GM21447 (cell line): ENCODE measurements at regions not wholly inside any gene's neighbourhood (a gene's known extent, or its start where the extent isn't known, plus 50 kb on each side); places are given as distances from the start of the nearest gene placed in this dataset.

Experiments
- ATAC-seq: cut with Tn5 transposase; IDR thresholded peaks from one replicate; pipeline ENCODE4 v1.9.1; 2021; ENCODE audit not compliant: unreplicated experiment

DNA sequence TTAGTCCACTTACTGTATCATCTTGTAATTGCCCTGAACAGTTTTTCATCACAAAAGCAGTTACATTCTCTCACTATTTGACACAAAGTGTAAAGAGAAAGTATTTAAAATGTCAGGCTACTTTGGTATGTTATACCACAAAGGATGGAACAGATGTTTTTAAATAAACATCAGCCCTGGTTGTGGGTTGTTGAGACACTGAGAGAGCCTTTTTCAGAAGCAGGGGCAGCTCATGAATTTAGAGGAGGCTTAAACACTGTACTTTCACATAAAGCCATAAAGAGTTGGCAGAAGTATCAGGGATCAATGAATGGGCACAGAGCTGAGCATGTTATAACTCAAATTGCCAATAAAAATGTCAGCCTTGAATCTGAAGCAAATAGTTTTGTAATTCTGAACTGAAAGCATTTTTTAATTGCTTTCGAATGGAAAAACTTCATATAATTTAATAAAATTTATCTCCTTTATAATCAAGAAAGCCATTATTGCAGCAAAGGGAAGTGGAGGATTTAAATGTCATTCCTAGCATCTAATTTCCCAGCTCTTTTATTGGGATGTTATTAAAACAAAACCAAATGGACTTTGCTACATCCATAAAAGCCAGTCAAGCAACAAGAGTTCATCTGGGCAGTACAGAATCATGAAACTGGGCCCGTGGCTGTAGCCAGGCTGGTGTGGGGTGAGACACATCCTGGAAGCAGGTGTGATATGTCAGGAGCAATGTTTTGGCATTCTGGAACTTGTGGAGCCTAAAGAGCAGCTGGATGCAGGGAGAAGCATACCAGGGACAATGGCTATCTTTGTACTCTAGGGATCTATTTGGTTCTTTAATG, 95.1 kb upstream of the NT5C1B start:
- no peak for ATAC-seq

DNA sequence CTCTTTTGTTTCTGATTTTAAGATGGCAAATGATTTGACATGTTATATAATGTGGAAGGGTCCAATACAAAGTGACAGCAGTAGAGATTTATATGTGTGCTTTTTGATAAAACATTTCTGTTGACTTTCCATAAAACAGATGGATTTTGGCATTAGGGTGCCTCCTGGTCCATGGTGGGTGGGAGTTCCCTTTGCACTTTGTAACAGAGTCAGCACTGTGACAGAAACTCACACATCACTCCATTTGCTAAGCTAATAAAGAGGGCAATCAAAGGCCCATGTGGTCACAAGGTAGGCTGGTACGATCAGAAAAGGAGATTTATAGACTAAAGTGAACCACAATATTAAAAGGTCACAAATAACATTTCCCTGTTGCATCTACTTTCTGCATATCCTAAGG, 93.3 kb upstream of the NT5C1B start:
- no peak for ATAC-seq

DNA sequence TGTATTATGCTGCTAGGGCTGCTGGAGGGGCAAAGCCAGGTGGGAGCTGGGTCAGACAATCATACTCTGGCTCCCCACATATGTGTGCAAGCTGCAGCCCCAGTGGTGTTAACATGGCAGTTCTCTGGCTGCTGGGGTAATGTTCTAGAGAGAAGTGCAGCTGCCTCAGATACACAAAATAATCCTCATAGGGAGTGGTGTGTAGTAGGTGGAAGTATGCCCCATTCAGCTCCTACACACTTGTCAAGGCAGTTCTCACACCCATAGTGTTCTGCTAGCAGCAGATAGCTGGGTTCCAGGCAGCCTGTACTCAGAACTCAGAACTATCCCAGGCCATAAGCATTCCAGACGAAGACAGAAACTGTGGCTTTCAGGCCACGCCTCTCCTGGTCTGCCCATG, 87.9 kb upstream of the NT5C1B start:
- ATAC-seq: no peak

DNA sequence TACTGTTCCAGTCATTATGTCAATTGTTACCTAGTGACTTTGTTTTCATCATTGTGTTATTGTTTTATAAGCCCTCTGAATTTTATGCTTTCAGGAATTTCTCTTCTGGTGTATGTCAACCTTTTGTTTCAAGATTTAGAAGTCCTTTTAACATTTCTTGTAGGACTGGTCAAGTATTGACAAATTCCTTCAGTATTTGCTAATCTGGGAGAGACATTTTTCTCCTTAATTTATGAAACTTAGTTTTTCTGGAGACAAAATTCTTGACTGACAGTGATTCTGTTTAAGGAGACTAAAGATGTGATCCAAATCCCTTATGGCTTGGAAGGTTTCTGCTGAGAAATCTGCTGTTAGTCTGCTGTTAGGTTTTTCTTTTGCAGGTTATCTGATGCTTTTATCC, 84.9 kb upstream of the NT5C1B start:
- no peak for ATAC-seq

DNA sequence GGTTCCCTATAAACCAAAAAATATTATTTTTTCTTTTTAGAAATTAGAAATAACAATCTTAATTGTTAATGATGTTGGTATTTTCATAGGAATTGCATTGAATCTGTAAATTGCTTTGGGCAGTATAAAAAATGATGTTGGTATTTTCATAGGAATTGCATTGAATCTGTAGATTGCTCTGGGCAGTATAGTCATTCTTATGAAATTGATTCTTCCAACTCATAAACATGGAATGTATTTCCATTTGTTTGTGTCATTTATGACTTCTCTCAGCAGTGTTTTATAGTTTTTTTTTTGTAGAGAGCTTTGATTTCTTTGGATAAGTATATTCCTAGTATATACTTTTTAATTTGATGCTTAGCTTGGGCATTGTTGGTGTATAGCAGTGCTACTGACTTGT, 82.0 kb upstream of the NT5C1B start:
- no peak for ATAC-seq

DNA sequence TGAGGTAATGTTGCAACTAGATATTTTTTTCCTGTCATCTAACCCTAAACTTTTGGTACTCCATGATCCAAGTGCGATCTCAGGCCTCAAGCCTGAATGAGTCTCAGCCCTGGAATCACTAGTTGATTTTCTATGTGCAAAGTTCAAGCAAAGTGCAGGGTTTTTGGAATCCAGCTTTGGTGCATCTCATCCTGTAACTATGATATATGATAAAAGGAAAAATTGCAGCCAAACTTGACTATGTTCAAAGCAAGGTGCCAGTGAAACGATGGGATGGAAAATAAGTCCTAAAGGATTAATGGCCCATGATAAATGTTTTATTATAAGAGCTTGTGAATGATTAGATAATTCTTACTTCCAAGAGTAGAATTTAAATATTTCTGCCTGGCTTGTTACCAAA, 78.9 kb upstream of the NT5C1B start:
- no peak for ATAC-seq

DNA sequence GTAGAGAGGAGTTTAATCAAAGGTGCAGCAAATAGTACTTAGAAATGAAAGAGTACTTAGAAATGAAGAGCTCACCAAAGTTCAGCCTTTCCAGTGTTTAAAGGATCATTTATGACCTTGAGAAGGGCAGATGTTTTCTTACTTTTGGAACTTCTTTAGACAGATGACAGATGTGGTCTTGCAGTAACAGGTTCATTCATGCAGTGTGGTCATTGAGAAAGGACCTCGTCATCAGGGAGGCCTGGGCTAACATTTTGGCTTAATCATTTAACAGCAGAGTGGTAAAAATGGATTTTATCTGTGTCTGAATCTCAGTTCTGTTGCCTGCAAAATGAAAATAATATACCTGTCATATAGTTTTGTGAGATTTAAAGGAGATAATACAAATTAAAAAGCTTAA, 75.1 kb upstream of the NT5C1B start:
- ATAC-seq: no peak

DNA sequence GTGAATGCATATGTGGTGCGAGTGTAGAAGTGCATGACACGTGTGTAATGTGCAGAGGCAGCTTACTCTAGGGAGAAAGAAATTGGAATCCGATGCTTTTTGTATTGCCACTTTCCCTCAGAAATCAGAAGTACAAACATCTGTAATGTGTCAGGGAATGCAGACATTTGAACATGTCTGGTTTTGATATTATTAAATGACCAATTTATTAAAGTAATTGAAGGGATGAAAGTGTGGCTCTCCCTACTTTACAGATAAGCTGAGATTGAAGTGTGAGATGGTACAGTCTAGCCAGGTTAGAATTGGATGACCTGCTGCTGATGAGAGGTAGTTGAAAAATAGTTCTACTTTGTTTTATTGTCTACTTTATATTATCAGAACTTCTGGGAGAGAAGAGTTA, 74.5 kb upstream of the NT5C1B start:
- ATAC-seq: no peak

DNA sequence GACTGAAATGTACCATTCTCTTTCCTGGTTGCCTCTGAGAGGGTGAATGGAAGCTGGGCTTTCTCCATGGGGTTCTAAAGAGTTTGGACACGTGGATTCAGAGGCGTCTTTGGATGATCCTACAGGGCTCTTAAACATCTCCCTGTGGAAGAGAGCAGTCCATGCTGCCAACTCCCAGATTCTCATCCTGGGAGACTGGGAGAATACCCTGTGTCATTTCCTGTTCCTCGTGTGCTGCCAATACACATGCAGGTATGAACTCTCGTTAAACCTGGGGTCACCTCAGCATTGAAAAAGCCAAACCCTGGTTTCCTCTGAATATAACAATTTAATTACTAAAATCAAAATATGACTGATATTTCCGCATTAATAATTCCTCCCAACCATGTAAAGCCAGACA, 73.3 kb upstream of the NT5C1B start:
- no peak for ATAC-seq

DNA sequence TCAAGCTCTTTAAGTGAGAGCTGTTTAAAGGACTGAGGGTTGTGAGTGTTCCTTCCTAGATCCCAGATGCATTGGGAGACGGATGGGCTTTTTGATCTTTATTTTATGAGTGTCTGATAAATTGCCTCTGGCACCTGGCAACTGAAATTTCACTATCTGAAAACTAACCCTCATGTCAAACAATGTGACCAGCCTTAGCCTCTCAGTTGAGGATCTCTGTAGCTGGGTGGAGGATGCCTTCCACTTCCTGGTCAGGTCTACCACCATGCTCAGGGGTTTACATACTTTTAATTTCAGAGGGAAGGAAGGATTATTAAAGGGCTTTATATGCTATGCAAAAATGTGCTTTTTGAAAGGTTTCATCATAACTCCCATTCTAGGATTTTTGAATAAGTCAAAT, 70.5 kb upstream of the NT5C1B start:
- no peak for ATAC-seq

DNA sequence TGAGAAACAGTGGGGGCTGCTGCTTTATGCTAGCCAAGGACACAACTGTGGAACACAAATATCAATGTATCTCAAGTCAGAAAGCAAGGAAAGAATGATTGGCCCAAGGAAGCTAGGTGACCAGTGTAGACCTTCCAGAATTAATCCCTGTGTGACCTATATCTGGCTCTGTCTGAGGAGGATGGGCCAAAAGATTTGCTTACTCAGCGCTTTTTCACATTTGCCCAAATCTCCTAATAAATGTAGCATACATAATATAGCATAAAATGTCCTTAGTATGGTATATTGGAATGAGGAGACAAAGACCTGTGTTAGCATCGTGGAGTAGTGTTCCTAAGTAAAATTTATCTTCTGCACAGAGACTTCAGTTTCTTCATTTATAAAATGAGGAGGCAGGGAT, 66.7 kb upstream of the NT5C1B start:
- no peak for ATAC-seq

DNA sequence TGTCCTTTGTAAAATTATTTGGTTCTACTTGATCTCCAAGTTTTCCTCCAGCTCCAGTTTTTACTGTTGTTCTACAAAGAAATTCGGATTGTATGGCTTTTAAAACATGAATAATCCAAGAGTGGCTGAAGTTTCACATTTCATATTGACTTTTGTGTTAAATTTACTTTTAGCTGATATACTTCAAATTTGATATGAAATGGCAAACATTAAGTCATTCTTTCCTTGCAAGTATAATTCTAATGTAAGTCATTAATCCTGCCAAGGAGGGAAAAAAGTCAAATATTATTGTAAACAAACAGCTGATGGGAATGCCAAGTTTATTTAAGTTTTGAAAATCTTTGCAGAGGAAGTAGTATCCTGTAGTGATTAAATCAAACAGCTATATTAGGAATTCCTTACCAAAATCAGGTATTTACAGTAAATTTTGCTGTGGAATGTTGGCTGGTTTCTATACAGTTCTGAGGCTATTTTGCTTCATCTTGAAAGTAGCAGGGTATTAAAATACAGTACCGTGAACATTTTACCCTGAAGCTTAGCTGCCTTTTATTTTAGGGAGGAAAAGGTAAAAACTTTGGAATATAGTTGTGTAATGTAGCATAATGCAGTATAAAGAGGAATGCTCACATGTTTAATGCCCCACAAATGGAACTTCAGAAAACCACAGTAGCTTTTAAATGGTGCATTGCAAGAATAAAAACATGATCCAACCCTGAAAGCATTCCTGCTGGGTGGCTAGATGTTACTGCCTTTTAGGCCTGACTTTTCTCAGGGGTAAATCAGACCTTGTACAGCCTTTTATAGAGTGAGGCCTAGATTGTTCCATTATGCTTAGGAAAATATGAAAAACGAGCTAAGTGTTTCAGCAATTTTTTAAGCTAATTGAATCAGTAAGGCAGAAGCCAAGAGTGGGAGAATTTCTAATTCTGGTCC, 62.7 kb upstream of the NT5C1B start:
- ATAC-seq: no peak

DNA sequence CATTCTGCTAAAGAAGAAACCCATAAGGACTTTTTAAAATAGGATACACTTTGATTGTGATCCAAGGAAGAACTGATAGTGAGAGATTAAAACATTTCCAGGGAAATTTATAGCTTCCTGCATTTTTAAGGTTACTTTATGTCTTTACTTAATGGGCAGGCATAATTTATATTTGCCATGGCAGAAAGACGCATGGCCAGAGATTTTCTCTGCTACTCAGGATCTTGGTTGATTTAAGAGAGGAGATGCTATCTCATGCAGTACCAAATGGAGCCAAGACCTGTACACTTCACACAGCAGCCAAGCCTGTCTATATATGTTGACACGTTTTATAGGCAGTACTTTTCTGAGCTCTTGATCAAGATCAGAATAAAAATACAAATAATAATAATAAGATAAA, 60.9 kb upstream of the NT5C1B start:
- no peak for ATAC-seq

DNA sequence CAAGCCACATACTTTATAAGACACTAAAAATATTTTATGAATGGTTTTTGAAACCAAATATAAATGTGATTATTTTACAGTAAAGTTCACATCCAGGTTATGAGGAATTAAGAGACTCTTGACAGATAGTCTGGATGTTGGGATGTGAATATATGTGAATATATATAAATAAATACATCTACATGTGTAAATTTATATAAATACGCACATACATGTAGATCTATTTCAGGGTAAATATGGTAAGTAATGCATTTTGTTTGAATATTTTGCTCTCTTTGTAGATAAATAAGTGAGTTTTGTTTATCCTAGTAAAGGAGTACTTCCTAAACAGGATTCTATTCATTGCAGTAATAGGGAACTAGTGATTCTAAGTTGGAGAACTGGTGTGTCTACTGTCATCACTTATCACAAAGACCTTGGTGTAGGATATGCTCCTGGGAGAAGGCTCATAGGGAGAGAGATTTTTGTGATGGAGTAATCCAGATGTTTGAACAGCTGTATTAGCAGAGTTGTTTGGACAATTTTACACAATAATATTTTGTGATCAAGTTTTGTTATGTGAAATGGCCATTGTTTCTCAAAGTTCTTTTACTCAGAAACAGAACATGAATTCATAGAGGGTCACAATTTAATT, 60.2 kb upstream of the NT5C1B start:
- ATAC-seq: no peak

DNA sequence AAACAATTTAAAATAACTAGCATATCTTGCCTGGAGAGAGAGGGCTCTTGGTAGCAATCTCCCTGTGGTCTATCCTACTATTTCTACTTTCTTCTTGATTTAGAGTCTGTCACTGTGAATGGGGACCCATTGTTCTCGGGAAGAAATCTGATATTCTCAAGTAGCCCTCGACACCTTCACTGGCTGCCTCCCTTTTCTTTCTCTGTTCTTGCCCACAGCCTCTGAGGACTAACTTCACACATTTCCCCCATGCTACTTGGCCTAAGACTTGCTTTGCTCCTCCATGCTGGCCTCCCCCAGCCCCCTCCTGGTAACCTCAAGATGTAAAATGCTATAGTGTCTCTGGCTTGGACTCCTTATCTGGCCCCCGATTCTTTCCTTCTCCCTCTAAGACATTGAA, 58.8 kb upstream of the NT5C1B start:
- ATAC-seq: no peak

DNA sequence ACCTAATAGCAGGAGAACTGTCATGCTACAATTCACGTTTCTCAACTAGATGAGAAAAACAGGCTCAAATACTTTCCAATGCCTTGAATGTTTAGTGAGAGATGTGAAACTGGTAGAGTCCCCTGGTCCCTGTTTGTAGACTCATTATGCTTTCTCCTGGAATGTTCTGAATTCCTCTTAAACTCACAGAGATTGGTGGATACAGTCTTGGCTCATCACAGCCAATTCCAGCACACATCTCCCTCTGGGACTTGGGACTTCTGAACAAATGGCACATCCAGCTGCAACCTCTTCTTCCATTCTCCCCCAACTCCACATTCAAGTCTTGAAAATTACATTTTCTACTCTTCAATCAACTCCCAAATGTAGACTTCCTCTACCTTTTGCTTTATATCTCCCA, 58.4 kb upstream of the NT5C1B start:
- no peak for ATAC-seq

DNA sequence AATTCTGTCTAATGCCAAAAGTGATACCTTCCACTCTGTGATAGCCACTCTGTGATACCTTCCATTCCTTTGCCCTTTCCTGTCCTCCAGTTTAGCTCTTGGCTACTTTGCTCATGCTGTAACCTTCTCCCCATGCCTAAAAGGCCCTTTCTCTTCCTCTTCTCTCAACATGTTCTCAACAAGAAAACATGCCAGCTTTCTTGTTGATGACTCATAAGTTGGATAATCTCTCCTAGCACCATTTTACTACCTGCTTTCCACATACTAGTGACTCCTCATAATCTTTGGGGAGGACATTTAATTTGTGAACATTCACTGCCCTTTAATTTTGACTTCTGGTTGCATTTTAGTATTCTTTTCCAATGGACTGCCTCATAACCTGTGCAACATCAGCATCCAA, 55.9 kb upstream of the NT5C1B start:
- ATAC-seq: no peak

DNA sequence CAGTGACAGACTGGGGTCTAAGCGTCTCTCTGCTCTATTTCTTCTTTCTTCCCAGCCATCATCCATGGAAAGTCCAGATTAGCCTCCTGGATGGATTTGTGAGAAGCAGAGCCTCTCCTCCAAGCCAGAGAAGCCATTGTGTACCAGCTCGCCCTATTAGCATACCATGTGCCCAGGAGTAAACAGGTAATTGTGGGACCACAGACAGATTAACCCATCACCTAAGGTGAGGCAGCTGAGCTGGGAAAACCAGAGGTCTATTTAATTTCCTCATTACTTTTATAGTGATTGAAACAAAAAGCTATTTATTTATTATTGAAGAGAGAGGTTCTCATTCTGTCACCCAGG, 54.7 kb upstream of the NT5C1B start:
- ATAC-seq: no peak

DNA sequence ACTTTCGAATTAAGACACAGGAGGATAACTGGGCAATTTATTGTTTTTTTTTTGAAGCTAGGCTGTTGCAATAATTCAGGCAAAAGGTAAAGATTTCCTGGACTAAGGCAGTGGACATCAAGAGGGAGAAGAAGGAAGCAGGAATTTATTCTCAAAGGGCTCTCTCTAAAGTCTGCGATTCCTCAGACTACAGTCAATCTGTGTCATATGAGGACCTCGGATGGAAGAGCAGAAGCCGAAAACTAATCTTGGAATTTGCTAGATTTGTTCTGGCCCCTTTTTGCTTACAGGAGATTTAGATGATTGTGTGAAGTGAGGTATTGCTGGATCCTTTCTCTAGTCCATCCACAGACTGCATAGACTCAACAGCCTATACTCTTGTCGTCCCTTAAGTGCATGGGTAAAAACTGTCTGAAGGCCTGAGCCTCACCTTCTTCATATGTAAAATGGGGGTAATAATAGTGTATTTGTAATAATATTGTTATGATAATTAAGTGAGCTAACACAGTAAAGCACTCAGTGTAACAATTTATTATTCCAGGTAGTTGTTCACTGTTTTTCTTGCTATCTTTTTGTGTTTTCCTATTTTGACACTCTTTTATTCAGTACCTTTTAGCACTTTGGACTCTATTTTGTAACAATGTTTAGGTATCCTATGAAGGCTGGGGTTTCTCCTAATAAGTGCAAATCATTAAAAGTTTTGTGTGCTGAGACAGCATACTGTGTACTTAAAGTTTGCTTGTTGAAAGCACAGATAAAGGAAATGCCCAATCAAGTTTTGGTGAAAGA, 54.2 kb upstream of the NT5C1B start:
- no peak for ATAC-seq

DNA sequence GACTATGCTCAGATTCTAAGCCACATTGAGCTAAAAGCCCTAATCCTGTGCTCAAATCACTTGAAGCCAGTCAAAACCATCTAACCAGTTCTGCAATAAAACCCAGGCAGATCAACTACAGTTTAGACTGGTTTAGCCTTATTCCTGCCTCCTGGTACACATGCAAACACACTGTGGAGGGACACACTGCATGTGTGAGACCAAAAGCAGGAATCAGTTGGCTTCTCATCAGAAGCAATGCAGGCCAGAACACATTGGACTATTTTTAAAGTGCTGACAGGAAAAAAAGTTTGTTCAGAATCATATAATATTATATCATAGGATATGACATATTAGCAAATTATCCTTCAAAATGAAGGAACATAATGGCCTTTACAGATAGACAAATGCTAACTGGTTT, 52.5 kb upstream of the NT5C1B start:
- no peak for ATAC-seq
